ENCODE measurements at regions not wholly inside any gene's neighbourhood (a gene's known extent, or its start where the extent isn't known, plus 50 kb on each side); places are given as distances from the start of the nearest gene placed in this dataset.
"Not testable (repeated sequence)": the region's sequence is repeated elsewhere in the genome, so short reads cannot be mapped to it uniquely, and the experiment has no call there.

DNA sequence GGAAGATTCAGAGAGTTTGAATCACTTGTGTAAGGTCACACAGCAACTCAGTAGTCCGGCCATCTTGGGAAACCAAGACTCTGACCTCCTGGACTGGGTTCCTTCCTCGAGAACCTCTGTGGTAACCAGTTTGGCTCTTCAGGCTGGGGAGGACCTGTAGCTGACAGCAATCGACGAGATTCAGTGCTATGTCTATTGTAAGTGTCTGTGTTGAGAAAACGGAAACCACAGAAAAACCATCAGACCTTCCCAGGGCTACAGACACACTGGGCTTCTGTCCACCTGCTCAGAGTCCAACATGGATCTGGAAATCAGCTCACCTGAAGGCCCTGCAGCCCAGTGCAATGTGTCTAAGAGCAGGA, 403.7 kb downstream of the RPS24 start:
- TF ChIP-seq ZNF274 (IDR thresholded peaks at IDR 0.05; ENCODE audit: low read depth, low read length) = no peak
- no peak overlapping the region for H3K4me3 ChIP-seq (ENCODE audit: low read length)

DNA sequence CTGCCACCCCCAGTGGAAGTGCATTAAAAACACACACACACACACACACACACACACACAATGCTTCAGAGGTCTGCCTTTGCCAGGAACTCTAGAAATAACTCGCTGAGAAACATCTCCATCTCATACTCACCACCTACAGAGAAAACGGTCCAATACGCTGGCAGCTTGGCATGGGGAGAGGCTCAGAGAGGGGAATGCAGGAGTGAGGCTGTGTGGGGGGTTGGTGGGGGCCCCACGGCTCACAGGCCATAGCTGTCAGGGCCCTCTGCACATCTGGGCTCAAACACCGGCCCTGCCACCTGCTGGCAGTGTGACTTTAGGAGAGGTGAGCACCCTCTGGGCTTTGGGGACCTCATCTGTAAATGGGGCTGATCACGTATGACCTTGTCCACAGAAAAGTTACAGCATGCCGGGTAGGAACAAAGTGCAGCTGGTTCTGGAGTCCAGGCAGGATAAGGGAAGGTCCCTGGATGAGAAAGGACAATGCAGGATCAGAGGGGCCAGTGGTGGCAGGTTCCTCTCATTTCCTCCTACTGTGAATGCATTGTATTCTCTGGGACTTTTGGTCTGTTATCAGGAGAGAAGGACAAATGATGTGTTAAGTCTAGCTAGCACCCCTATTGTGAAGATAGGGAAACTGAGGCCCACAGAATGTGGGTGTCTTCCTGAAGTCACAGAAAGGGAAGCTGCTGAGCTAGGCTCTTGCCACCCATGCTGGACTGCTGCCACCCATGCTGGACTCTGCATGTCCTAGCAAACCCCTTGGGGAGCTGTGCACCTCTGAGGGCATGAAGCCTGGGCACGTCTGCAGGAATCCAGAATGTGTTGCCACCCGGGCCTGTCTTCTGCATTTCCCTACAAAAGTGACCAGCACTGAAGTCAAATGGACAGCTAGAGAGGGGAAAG, 404.6 kb downstream of the RPS24 start:
- no peak overlapping the region for H3K4me3 ChIP-seq (ENCODE audit: low read length)
- no peak for TF ChIP-seq ZNF274 (IDR thresholded peaks at IDR 0.05; ENCODE audit: low read depth, low read length)

DNA sequence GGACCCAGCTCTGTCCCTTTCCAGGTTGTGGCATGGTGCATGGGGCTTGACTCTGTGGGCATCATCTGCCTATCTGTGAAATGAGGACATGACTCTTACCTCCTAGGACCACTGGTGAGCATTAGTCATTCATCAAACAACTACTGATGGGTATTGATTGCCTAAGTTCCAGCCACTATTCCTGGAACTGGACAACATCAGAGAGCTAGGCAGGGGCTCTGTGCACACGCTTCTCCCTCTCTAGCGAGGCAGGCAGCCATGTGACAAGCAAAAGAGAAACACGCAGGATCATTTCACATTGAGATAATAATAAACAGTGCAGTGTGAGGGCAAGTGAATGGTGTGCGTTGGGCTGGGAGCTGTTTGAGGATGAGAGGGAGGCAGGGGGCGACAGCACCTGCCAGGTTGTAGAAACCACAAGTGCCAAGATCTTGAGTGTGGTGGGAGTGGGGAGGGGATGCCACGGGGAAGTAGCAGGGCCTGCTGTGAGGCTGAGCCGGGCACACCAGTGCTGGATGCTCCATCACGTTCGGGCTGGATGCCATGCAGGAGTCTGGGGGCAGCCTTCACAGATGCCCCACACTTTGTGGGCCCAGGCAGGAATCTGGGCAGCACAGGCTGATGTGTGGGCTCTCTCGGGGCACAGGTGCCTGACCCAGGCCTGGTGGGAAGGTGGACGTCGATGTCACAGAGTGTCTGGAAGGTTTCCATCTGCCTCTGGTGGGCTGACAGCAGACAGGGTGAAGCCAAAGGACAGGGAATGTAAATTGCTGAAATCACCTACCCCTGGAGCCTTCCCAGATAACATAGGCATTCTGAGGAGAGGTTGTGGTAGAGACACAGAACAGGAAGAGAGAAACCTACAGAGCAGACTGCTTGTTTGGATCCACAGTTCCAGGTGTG, 405.5 kb downstream of the RPS24 start:
- no peak overlapping the region for H3K4me3 ChIP-seq (ENCODE audit: low read length)
- TF ChIP-seq ZNF274 (IDR thresholded peaks at IDR 0.05; ENCODE audit: low read depth, low read length) = no peak

DNA sequence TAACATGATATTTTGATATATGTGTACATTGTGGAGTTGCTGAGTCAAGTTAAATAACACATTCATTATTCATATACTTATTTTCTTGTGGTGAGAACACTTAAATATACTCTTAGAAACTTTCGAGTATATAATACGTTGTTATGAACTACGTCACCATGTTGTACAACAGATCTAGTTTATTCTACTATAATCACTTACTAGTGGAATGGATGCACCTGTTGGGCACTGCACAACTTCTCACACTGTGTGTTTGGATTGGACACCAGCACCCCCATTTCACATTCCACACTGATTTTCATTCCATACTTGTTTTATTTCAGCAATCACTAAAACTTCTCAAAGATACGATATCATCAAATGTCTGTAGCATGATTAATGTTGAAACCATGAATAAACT, 407.3 kb downstream of the RPS24 start:
- no peak overlapping the region for H3K4me3 ChIP-seq (ENCODE audit: low read length)
- no peak for TF ChIP-seq ZNF274 (IDR thresholded peaks at IDR 0.05; ENCODE audit: low read depth, low read length)

DNA sequence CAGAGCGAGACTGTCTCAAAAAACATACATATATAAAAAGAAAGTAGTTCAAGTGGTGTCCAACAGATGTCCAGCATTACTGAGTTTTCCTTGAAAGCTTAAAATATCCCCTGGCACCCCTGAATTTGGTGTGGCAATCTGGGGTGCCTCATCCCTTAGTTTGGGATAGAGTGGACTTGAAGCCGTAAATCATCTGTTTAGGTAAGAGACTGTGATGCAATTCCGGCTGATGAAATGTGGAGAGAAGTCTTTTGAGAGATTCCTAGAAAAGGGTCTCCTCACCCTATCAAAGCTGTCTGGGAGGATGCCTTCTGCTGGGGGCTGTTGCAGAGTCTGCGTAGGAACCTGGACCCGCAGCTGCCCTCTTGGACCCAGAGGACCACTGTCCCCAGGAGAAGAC, 408.0 kb downstream of the RPS24 start:
- TF ChIP-seq ZNF274 (IDR thresholded peaks at IDR 0.05; ENCODE audit: low read depth, low read length) = no peak

DNA sequence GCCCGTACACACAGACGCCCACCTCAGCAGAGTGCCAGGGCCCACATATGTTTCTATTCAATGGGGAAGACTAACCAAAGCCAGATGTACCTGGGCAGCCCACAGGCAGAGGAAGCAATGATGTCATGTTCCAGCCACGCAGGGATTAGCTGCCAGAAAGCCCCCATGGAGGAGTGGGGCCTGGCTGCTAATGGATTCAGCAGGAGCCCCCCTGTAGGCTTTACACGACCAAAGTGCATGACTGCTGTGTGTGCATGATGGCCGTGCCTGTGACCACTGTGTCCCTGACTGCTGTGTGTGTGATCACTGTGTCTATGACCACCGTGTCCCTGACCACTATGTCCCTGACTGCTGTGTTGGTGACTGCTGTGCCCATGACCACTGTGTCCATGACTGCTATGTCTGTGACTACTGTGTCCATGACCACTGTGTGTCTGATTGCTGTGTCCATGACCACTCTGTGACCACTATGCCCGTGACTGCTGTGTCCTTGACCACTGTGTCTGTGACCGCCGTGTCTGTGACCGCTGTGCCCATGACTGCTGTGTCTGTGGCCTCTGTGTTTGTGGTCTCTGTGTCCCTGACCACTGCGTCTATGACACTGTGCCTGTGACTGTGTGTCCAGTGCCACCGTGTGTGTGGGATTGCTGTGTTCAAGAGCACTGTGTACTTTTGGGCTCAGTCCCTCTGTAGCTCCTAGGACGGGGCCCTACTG, 409.3 kb downstream of the RPS24 start:
- no peak for TF ChIP-seq ZNF274 (IDR thresholded peaks at IDR 0.05; ENCODE audit: low read depth, low read length)
- no peak overlapping the region for H3K4me3 ChIP-seq (ENCODE audit: low read length)

More for the DNA sequence above, 408.0 kb downstream of the RPS24 start:
- no peak overlapping the region for H3K4me3 ChIP-seq (ENCODE audit: low read length)

DNA sequence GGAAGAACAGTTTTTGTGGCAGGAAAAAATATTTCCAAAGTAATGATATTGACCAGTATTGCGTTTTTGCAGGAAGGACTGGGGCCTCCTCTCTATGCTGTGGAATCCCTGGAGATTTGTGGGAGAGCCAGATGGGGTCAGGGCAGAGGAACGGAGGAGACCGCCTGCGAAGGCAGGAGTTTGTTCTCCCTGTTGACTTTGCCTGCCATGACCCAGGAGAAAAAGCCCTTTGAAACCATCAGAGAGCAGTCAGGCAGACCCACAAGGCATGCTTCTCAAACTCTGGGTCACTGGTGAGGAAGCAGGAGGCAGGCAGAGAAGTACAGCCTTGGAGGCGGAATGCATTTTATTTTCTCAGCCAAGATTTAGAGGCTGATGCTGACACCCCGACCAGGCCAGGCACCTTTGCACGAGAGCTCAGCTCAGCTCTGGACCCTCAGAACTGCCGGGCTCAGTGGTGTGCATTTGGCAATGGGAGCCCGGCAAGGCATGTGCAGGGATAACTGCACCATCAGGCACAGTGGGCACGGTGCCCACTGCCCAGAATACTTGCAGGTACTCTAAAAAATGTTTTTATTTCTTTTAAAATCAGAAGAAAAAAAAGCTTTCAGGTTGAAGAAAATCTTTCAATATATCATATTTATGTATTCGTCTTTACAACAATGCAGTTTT, 410.4 kb downstream of the RPS24 start:
- no peak for TF ChIP-seq ZNF274 (IDR thresholded peaks at IDR 0.05; ENCODE audit: low read depth, low read length)
- H3K4me3 ChIP-seq (ENCODE audit: low read length) = no peak overlapping the region

DNA sequence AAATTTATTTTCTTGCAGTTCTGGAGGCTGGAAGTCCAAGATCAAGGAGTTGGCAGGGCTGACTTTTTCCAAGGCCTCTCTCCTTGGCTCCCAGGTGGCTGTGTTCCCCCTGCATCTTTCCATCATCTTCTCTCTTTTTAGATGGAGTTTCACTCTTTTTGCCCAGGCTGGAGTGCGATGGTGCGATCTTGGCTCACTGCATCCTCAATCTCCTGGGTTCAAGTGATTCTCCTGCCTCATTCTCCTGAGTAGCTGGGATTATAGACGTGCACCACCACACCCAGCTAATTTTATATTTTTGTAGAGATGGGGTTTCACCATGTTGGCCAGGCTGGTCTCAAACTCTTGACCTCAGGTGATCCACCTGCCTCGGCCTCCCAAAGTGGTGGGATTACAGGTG, 411.1 kb downstream of the RPS24 start:
- H3K4me3 ChIP-seq (ENCODE audit: low read length) = not testable (repeated sequence)

DNA sequence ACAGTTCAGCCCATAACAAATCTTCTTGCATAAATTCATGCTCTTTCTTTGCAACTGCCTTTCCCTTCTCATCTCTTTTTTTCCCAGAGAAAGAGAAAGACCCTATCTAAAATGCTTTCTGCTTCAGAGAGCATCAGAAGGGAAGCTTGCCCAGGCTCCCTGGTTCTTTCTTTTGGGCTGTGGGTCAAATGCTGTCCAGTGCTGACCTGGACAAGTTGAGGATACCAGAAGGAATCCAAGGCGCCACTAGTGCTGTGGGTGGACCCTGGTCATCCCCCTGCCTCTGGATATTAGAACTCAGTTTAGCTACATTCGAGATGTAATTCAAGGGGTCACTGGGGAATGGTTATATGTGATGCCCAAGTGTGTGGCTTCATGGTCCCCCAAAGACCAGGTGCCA, 411.6 kb downstream of the RPS24 start:
- H3K4me3 ChIP-seq (ENCODE audit: low read length) = no peak overlapping the region
- TF ChIP-seq ZNF274 (IDR thresholded peaks at IDR 0.05; ENCODE audit: low read depth, low read length) = no peak

DNA sequence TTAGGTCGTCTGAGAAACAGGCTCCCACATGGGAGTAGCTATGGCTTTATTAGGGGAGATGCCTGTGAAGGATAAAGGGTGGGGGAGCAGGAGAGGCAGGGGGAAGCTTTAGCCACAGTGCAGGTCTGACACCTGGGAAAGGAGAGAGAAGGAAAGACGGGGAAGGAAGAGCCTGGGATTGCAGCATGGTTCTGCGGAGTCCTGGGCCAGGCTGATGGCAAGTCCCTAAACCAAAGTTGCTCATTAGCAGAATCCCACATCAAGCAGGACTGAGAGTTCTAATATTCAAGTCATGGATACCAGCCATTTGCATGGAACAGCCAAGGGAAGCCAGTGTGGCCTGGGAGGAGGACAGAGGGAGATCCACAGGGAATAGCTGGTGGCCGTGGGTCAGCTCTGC, 414.8 kb downstream of the RPS24 start:
- no peak overlapping the region for H3K4me3 ChIP-seq (ENCODE audit: low read length)
- no peak for TF ChIP-seq ZNF274 (IDR thresholded peaks at IDR 0.05; ENCODE audit: low read depth, low read length)

DNA sequence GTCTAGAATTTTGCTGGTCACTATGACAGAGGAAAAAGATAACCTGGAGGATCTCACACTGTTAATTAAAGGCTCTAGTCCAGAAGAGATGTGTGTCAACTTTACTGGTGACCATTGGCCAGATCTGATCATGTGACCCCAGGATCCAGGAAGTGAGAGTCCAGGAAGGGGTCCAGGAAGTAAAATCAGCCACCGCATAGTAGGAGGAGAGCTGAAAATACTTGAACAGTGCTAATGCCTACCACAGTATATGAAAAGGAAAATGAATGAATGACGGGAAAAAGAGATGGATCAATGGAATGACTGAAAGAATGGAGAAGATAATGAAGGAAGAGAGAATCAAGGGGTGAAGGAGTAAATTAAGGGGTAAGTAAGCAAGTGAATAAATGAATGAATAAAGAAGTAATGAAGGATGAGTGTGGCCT, 415.3 kb downstream of the RPS24 start:
- H3K4me3 ChIP-seq (ENCODE audit: low read length) = no peak overlapping the region
- no peak for TF ChIP-seq ZNF274 (IDR thresholded peaks at IDR 0.05; ENCODE audit: low read depth, low read length)

DNA sequence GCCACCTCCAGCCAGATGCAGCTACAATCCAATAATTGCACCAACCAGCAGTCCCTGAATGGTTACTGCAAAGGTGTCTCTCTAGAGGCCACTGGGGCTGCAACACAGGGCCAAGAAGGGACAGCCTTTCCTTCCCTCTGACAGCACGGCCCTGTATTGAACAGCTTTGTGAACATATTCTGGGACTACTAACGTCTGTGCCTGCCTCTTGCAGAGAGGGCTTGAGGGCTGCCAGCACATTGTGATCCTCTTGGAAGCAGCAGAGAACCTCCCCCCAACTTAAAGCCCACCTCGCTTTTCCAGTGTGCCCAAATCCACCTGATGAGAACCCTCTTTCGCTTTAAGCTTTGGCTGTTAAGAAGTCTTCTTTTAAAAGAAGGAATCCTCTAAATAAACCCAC, 415.9 kb downstream of the RPS24 start:
- TF ChIP-seq ZNF274 (IDR thresholded peaks at IDR 0.05; ENCODE audit: low read depth, low read length) = no peak
- no peak overlapping the region for H3K4me3 ChIP-seq (ENCODE audit: low read length)

DNA sequence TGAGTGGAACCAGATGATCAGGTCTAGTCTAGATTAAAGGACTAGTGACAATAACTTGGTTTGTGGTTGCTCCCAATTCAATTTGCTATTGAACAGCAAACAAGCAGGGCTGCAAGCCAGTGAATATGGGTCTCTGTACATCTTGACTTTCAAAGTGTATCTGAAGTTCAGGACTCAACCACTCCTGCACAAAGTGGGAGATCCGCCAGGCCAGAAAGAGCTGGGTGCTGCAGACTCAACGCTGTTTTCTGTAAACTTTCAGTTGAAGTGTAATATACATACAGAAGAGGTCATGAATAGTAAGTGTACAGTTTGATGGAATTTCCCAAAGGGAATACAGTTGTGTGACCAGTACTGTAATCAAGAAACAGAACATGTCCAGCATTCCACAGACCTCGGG, 416.6 kb downstream of the RPS24 start:
- TF ChIP-seq ZNF274 (IDR thresholded peaks at IDR 0.05; ENCODE audit: low read depth, low read length) = no peak
- no peak overlapping the region for H3K4me3 ChIP-seq (ENCODE audit: low read length)

Data from GM08714 (cell line).